Mesothelial cell of epicardium (in vitro differentiated cells): ENCODE measurements at regions not wholly inside any gene's neighbourhood (a gene's known extent, or its start where the extent isn't known, plus 50 kb on each side); places are given as distances from the start of the nearest gene placed in this dataset.

Source experiments
- DNase-seq, 2 experiments: peaks; one replicate each; pipeline ENCODE4 v3.0.0; 2021; ENCODE audit warnings: low spot score in 2 of 2; ENCODE audit not compliant: unreplicated experiment in 2 of 2
- H3K27ac Mint-ChIP-seq: 2 replicates; pipeline ENCODE4 v1.8.0; 2021; ENCODE audit warnings: mixed read lengths
- H3K27me3 Mint-ChIP-seq: 2 replicates; pipeline ENCODE4 v1.8.0; 2021; ENCODE audit warnings: low read depth, mixed read lengths
- H3K36me3 Mint-ChIP-seq: 2 replicates; pipeline ENCODE4 v1.8.0; 2021; ENCODE audit warnings: mixed read lengths
- H3K4me1 Mint-ChIP-seq: 2 replicates; pipeline ENCODE4 v1.8.0; 2021; ENCODE audit warnings: mixed read lengths
- H3K4me3 Mint-ChIP-seq: 2 replicates; pipeline ENCODE4 v1.8.0; 2021; ENCODE audit warnings: mild to moderate bottlenecking, moderate library complexity, mixed read lengths
- H3K9me3 Mint-ChIP-seq: 2 replicates; pipeline ENCODE4 v1.8.0; 2021; ENCODE audit warnings: mixed read lengths
- TF ChIP-seq, protein P1 (sequence below): fragments of 200-600 bp; sonication (generic); IDR thresholded peaks from one replicate; pipeline ENCODE4 v1.5.0; 2021; ENCODE audit warnings: antibody characterized with exemption; ENCODE audit not compliant: unreplicated experiment

DNA sequence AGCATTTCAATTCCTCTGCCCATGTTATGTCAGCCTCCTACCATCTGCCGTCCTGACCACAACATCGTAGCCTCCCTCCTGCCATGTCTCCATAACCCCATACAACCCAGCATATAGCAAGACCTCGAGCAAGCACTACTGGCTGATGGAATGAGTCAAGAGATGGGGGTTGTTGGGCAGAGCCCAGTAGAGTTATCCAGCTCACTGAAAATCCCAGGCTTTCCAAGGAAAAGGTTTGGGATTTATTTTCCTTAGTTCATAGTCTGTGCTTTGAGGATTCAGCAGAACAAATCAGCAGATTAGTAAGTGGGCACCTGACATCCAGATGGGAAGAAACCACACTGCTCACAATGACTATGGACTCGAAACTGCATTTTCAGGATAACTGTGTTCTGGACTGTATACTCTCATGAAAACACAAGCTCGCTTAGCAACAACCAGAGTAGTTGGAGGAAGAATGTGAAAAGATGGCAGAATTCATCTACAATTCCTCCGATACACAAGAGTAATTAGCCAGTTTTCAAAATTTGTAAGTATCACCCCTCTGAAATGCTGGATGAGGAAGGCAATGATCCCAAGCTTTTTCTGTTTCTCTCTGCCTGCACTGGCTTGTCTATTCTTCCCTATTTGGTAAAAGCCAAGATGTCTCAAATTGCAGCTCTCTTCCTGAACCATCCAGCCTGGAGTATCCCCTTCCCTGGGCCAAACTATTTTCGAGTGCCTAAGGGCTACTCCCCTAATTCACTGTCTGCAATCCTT, 186.2 kb upstream of the TBL1X start:
- Mint-ChIP-seq H3K4me1 (peaks cover 13% of the 10 kb centered on the region), H3K36me3 (no peaks in the 10 kb centered on the region), H3K27me3 (no peaks in the 10 kb centered on the region), H3K27ac (peak overlapping the region; percentile 83), H3K9me3 (peaks cover 23% of the 10 kb centered on the region), H3K4me3 (peak overlapping the region; percentile 12)
- TF ChIP-seq, protein P1, sequence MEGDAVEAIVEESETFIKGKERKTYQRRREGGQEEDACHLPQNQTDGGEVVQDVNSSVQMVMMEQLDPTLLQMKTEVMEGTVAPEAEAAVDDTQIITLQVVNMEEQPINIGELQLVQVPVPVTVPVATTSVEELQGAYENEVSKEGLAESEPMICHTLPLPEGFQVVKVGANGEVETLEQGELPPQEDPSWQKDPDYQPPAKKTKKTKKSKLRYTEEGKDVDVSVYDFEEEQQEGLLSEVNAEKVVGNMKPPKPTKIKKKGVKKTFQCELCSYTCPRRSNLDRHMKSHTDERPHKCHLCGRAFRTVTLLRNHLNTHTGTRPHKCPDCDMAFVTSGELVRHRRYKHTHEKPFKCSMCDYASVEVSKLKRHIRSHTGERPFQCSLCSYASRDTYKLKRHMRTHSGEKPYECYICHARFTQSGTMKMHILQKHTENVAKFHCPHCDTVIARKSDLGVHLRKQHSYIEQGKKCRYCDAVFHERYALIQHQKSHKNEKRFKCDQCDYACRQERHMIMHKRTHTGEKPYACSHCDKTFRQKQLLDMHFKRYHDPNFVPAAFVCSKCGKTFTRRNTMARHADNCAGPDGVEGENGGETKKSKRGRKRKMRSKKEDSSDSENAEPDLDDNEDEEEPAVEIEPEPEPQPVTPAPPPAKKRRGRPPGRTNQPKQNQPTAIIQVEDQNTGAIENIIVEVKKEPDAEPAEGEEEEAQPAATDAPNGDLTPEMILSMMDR = no peak
- no peak for DNase-seq

DNA sequence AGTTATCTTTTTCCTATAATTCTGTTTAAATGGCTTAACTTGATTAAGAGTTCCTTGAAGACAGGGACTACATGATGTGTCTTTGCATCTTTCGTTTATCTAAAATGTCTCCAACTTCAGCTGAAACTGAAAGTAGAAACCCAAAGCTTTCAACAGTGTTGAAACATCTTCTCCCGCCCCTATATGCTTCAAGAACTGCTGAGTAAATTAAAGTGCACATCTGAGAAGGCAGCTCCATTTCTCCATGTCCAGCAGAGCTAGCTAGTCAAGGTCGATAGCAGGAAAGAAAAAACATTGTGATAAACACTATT, 185.7 kb upstream of the TBL1X start:
- TF ChIP-seq, protein P1 = no peak
- H3K4me3 Mint-ChIP-seq = peak overlapping the region; percentile 12
- peaks cover 26% of the 10 kb centered on the region for H3K9me3 Mint-ChIP-seq
- no peaks in the 10 kb centered on the region for H3K36me3 Mint-ChIP-seq
- H3K27ac Mint-ChIP-seq = peak overlapping the region; percentile 83
- H3K4me1 Mint-ChIP-seq = peaks cover 13% of the 10 kb centered on the region
- no peak for DNase-seq
- no peaks in the 10 kb centered on the region for H3K27me3 Mint-ChIP-seq

DNA sequence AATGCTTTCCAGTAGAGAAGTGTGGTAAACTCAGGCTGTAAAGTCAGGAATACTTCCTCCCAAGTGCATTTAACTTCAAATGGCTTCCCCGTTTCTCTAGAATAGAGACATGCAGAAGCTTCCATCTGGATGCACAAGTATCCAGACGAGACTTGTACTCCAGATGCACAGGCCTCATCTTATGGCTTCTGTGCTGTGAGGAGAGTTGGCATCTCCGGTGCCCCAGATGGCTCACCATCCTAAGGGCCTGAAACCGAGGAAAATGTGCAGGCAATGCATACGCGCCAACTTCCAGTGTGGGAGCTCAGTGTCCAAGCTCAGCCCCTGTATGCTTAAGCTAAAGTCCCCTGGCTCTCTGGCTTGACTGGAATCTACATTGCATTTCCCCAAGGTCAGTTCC, 184.0 kb upstream of the TBL1X start:
- Mint-ChIP-seq H3K4me3 (no peak overlapping the region), H3K27me3 (no peaks in the 10 kb centered on the region), H3K36me3 (no peaks in the 10 kb centered on the region), H3K27ac (no peak overlapping the region), H3K9me3 (peaks cover 23% of the 10 kb centered on the region), H3K4me1 (peaks cover 13% of the 10 kb centered on the region)
- no peak for DNase-seq
- TF ChIP-seq, protein P1 = no peak

DNA sequence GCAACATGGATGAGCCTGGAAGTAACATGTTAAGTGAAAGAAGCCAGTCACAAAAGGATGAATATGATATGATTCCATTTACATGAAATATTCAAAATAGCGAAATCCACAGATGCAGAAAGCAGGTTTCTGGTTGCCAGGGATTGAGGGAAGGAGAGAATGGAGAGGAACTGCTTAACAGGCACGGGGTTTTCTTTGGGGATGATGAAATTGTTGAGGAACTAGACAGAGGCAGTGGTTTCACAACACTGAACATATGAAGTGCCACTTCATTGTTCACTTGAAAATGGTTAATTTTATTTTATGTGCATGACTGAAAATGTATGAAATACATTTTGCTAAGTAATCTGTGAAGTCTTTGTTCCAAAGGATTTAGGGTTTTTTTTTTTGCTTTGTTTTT, 182.5 kb upstream of the TBL1X start:
- H3K4me3 Mint-ChIP-seq = no peak overlapping the region
- peaks cover 25% of the 10 kb centered on the region for H3K9me3 Mint-ChIP-seq
- no peak overlapping the region for H3K27ac Mint-ChIP-seq
- no peak for DNase-seq
- H3K27me3 Mint-ChIP-seq = no peaks in the 10 kb centered on the region
- H3K4me1 Mint-ChIP-seq = peaks cover 13% of the 10 kb centered on the region
- TF ChIP-seq, protein P1 = no peak
- H3K36me3 Mint-ChIP-seq = no peaks in the 10 kb centered on the region

DNA sequence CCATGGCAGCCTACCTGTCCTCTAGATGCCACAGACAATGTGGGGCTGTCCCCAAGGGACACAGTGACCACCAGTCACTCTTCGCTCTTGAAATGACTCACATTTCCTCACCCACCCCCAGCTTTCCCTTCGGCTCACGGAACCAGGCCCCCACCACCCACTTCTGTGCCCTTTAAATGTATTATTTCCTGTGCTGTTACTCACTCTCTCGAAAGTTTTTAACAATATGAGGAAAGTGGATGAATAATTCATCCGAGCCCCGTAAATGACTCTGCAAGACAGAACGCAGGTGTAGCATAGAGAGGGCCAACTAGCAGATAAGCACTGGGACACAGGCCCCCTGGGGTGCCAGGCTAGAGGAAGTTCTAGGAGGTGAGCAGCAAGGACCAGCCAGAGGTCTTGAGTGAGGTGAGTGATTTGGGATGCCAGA, 179.5 kb upstream of the TBL1X start:
- no peaks in the 10 kb centered on the region for H3K27me3 Mint-ChIP-seq
- H3K27ac Mint-ChIP-seq = no peak overlapping the region
- H3K9me3 Mint-ChIP-seq = peaks cover 30% of the 10 kb centered on the region
- no peak for DNase-seq
- no peak overlapping the region for H3K4me3 Mint-ChIP-seq
- H3K4me1 Mint-ChIP-seq = peaks cover 9% of the 10 kb centered on the region
- H3K36me3 Mint-ChIP-seq = no peaks in the 10 kb centered on the region
- TF ChIP-seq, protein P1 = no peak
